Glutamatergic neuron (in vitro differentiated cells): ENCODE measurements at regions not wholly inside any gene's neighbourhood (a gene's known extent, or its start where the extent isn't known, plus 50 kb on each side); places are given as distances from the start of the nearest gene placed in this dataset.

Experiments
- DNase-seq: peaks from one replicate; pipeline ENCODE4 v3.0.0; 2022
- H3K27ac Mint-ChIP-seq: one replicate; pipeline ENCODE4 v1.8.0; 2020; ENCODE audit warnings: mild to moderate bottlenecking, mixed read lengths, inconsistent platforms; ENCODE audit not compliant: unreplicated experiment
- H3K27me3 Mint-ChIP-seq: one replicate; pipeline ENCODE4 v1.8.0; 2020; ENCODE audit warnings: mild to moderate bottlenecking, moderate library complexity, mixed read lengths, inconsistent platforms; ENCODE audit not compliant: unreplicated experiment
- H3K36me3 Mint-ChIP-seq: one replicate; pipeline ENCODE4 v1.8.0; 2020; ENCODE audit warnings: mild to moderate bottlenecking, mixed read lengths, inconsistent platforms; ENCODE audit not compliant: unreplicated experiment
- H3K4me1 Mint-ChIP-seq: one replicate; pipeline ENCODE4 v1.8.0; 2020; ENCODE audit warnings: mild to moderate bottlenecking, low read depth, mixed read lengths, inconsistent platforms; ENCODE audit not compliant: unreplicated experiment
- H3K4me3 Mint-ChIP-seq: one replicate; pipeline ENCODE4 v1.8.0; 2020; ENCODE audit warnings: mild to moderate bottlenecking, mixed read lengths, inconsistent platforms; ENCODE audit not compliant: unreplicated experiment
- H3K9me3 Mint-ChIP-seq: one replicate; pipeline ENCODE4 v1.8.0; 2020; ENCODE audit warnings: mild to moderate bottlenecking, moderate library complexity, mixed read lengths, inconsistent platforms; ENCODE audit not compliant: unreplicated experiment
- CTCF ChIP-seq: fragments of 200-600 bp; sonication (generic); IDR thresholded peaks from one replicate; pipeline ENCODE4 v1.5.0; 2021; ENCODE audit not compliant: partially characterized antibody, unreplicated experiment

GRCh38 chr2:82491591-82491990 is 1967.5 kb downstream of the SUCLG1 start:
- no peak for TF ChIP-seq CTCF
- Mint-ChIP-seq H3K36me3 (no peaks in the 10 kb centered on the region), H3K9me3 (no peaks in the 10 kb centered on the region), H3K4me3 (no peak overlapping the region), H3K27me3 (no peaks in the 10 kb centered on the region), H3K4me1 (no peaks in the 10 kb centered on the region), H3K27ac (no peak overlapping the region)
- no peak for DNase-seq

- no peak overlapping the region for H3K4me3 Mint-ChIP-seq
- H3K9me3 Mint-ChIP-seq, result no peaks in the 10 kb centered on the region
- H3K36me3 Mint-ChIP-seq, result no peaks in the 10 kb centered on the region
- TF ChIP-seq CTCF, result no peak
- H3K4me1 Mint-ChIP-seq, result no peaks in the 10 kb centered on the region
- no peak overlapping the region for H3K27ac Mint-ChIP-seq
- H3K27me3 Mint-ChIP-seq, result no peaks in the 10 kb centered on the region
- DNase-seq, result no peak
These were observed 1971.7 kb downstream of the SUCLG1 start for GRCh38 chr2:82487354-82487753.

- H3K36me3 Mint-ChIP-seq, result no peaks in the 10 kb centered on the region
- no peak for DNase-seq
- H3K27ac Mint-ChIP-seq, result no peak overlapping the region
- no peaks in the 10 kb centered on the region for H3K27me3 Mint-ChIP-seq
- H3K4me3 Mint-ChIP-seq, result no peak overlapping the region
- no peak for TF ChIP-seq CTCF
- H3K9me3 Mint-ChIP-seq, result no peaks in the 10 kb centered on the region
- no peaks in the 10 kb centered on the region for H3K4me1 Mint-ChIP-seq
These were observed 1973.4 kb downstream of the SUCLG1 start for GRCh38 chr2:82485701-82486100.

- TF ChIP-seq CTCF, result no peak
- no peak for DNase-seq
- no peak overlapping the region for H3K4me3 Mint-ChIP-seq
- no peak overlapping the region for H3K27ac Mint-ChIP-seq
- H3K27me3 Mint-ChIP-seq, result no peaks in the 10 kb centered on the region
- H3K9me3 Mint-ChIP-seq, result no peaks in the 10 kb centered on the region
- H3K36me3 Mint-ChIP-seq, result no peaks in the 10 kb centered on the region
- H3K4me1 Mint-ChIP-seq, result no peaks in the 10 kb centered on the region
These were observed 1977.9 kb downstream of the SUCLG1 start for GRCh38 chr2:82481207-82481606.

GRCh38 chr2:82478641-82479040 is 1980.4 kb downstream of the SUCLG1 start:
- no peaks in the 10 kb centered on the region for H3K27me3 Mint-ChIP-seq
- no peak for DNase-seq
- H3K4me3 Mint-ChIP-seq, result no peak overlapping the region
- no peaks in the 10 kb centered on the region for H3K9me3 Mint-ChIP-seq
- no peak overlapping the region for H3K27ac Mint-ChIP-seq
- no peak for TF ChIP-seq CTCF
- H3K4me1 Mint-ChIP-seq, result no peaks in the 10 kb centered on the region
- no peaks in the 10 kb centered on the region for H3K36me3 Mint-ChIP-seq
